TTC549 (cell line): ENCODE measurements at regions not wholly inside any gene's neighbourhood (a gene's known extent, or its start where the extent isn't known, plus 50 kb on each side); places are given as distances from the start of the nearest gene placed in this dataset.
"Not testable (repeated sequence)": the region's sequence is repeated elsewhere in the genome, so short reads cannot be mapped to it uniquely, and the experiment has no call there.

ENCODE experiments used
- FAIRE-seq: peaks from 2 replicates; lab custom pipeline; 2012; peaks lifted over from hg19 to GRCh38; lab: Jason Lieb, UNC

DNA sequence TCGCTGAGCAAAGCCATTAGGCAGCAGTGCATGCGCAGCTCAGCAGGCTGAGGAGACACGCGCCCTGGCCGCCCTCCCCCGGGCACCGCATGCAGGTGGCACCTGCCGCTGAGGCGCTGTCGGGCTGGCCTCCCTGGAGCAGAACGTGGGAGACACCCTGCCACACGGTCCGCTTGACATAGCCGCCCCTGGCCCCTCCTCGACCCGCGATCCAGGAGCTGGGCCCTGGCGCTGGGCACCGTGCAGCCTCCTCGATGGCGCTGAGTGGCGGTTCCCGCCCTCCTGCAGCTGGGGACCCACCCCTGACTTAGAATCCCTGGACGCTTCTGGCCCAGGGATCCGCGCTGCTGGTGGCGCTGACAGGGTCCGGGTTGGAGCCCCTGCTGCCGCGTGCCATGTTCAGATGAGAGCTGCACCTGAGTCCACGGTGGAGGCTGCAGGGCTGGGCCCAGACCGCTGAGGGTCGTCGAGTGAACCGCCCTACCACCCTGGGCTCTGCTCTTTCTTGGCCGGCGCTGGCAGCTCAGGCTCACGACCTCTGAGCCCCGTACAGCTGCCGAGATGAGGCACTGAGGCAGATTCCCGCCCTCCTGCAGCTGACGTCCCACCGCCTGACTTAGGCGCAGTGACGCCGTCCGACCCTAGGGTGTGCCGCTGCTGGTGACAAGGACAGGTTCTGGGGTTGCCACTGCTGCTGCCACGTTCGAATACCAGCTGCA is 116.8 kb downstream of the OR13A1 start:
- no peak for FAIRE-seq

GRCh38 chr10:45199205-45199740 is 116.1 kb downstream of the OR13A1 start:
- no peak for FAIRE-seq

GRCh38 chr10:45201271-45201670 is 114.1 kb downstream of the OR13A1 start:
- no peak for FAIRE-seq

GRCh38 chr10:45202242-45202641 is 113.2 kb downstream of the OR13A1 start:
- no peak for FAIRE-seq

DNA sequence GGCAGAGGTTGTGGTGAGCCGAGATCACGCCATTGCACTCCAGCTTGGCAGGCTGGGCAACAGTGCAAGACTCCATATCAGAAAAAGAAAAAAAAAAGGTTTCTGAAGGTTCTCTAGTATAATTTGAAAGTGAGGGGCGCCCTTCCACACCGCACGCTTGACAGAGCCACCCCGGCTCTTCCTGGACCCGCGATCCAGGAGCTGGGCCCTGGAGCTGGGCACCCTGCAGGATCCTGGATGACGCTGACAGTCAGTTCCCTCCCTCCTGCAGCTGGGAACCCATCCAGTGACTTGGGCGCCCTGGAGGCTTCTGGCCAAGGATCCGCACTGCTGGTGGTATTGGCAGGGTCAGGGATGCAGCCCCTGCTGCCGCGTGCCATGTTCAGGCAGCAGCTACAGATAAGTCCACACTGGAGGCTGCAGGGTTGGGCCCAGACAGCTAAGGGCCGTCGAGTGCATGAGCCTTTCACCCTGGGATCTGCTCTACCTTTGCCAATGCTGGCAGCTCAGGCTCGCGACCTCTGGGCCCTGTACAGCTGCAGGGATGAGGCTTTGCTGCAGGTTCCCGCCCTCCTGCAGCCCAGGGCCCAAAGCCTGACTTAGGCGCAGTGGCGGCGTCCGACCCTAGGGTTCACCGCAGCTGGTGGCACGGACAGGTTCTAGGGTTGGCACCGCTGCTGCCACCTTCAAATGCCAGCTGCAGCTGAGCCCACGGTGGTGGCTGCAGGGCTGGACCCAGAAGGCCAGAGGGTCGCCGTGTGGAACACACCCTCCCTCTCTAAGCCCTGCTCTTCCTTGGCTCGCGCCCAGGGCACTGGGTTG is 110.2 kb downstream of the OR13A1 start:
- FAIRE-seq, result no peak

GRCh38 chr10:45209888-45210287 is 105.5 kb downstream of the OR13A1 start:
- no peak for FAIRE-seq

DNA sequence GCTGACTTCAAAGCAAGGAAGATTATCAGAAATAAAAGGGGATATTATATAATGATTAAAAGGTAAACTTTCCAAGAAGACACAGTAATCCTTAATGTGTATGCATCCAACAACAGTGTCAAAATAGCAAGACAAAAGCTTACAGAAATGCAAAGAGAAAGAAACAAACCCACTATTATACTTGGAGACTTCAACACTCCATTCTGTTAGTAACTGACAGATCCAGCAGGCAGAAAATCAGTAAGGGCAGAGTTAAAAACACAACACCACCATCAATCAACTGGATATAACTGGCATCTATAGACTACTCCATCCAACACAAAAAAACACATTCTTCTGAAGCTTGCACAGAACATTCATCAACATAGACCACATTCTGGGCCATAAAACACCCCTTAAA is 103.8 kb downstream of the OR13A1 start:
- FAIRE-seq, result no peak

DNA sequence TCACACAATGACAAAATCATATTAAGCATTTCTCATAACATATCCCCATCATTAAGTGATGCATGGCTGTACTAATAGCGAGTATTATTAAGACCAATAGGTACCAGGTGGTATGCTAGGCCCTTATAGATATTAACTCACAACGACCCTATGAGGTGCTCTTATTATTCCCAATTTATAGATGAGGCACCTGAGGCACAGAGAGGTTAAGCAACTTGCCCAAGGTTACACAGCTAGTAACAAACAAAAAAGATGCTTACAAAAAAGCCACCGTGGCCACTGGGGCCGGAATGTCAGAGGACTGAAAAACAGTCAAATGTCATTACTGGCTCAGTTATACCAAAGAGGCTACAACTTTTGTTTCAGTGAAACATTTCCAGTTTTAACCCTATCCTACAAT is 96.0 kb downstream of the OR13A1 start:
- FAIRE-seq, result no peak

- no peak for FAIRE-seq
These were observed 94.5 kb downstream of the OR13A1 start for GRCh38 chr10:45220931-45221330.

DNA sequence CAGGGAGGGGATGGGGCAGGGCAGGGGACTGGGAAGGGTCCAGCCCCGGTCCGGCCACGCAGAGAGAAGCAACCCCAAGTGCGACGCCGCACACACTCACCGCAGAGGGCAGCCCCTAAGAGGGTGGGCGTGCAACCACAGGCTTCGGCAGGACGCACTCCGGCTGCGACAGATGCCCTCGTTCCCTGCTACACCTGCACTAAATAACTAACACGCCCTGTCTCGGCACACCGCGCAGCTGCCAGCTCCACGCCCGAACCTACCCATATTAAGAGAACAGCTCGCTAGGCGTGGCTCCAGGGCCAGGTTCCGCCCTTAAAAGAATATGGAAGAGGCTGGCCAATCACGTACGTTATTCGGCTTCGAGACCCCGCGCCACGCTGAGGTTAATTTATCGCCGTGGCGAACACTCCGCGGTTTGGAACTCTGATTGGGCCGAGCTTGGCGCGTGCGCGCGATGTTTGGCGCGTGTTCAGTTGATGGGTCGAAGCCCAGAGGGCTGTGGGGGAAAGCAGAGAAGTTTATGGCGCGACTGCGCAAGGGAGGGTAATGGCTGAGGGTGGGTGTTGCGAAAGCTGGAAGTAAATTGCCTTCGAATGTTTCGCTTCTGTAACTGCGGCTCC is 91.1 kb downstream of the OR13A1 start:
- no peak for FAIRE-seq

- FAIRE-seq, result no peak
These were observed 88.4 kb downstream of the OR13A1 start for GRCh38 chr10:45227042-45227441.

DNA sequence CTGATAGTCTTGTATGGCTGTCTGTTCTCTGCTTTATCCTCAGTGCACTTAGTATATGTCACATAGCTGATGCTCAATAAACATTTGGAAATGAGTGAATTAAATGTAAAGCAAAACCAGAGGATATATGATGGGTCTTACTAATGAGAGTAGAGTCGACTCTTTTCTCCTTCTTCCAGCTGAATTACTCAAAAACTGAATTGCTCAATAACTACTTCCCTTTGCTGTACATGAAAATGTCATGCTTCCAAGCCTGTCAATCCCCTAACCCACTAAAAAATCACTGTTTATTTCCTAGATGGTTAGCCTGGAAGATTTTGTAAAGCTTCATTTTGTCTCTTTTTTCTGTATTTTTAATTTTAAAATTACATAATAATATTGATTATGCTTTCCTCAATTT is 88.0 kb downstream of the OR13A1 start:
- FAIRE-seq, result no peak

- no peak for FAIRE-seq
These were observed 85.6 kb downstream of the OR13A1 start for GRCh38 chr10:45229823-45230222.

GRCh38 chr10:45235260-45235769 is 80.1 kb downstream of the OR13A1 start:
- FAIRE-seq, result peak; percentile 54

DNA sequence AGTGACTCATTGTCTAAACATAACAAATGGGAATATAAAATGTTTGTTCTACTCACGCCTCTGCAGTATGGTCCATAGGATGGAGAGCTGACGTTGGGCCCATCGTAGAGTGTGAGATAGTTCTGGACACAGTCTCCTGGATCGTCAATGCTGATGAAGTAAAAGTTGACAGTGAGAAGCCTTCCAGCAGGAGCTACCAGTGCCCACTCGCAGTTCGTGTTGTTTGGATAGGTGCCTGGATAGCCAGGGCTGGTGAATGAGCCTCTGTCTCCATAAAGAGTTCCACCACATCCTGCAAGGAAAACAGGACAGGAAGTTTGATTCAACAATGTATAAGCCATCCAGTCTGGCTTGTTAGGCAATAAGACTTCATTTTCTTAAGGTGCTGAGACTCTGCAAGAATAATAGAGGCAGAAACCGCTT is 79.6 kb downstream of the OR13A1 start:
- FAIRE-seq, result no peak

DNA sequence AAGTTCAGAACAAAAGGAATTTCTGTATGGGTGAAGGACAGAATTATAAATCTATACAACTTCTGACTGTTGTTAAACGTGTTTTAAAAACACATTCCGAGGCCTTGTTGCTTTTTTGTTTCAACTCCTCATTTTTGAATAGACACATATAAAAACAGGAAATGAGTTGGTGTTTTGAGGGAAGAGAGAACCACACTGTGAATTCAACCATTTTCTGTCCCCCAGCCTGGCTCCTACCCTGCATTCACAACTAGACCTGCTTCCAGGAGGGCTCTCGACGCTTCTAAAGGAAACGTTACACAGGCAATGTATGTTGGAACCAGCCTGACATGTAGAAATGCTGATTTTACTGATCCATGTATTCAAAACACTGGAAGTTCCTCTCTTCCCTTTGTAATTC is 76.5 kb downstream of the OR13A1 start:
- FAIRE-seq, result no peak

DNA sequence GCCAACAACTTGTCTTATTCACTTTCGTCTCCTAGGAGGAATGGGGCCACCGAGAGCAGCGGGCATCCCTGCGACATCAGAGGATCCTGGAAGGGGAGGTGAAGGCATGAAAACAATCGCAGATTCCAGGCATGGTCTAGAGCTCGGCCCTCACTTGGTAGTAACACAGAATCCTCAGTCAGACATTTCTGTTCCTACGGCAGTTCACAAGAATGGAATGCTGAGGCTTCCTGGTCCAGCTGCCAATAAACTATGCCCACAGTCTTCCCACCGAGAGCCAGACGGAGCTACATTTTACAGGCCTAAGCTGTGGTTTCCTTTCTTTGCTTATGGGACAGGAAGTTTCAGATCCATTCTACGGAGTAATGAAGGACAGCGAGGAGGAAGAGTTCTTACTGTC is 75.8 kb downstream of the OR13A1 start:
- no peak for FAIRE-seq

DNA sequence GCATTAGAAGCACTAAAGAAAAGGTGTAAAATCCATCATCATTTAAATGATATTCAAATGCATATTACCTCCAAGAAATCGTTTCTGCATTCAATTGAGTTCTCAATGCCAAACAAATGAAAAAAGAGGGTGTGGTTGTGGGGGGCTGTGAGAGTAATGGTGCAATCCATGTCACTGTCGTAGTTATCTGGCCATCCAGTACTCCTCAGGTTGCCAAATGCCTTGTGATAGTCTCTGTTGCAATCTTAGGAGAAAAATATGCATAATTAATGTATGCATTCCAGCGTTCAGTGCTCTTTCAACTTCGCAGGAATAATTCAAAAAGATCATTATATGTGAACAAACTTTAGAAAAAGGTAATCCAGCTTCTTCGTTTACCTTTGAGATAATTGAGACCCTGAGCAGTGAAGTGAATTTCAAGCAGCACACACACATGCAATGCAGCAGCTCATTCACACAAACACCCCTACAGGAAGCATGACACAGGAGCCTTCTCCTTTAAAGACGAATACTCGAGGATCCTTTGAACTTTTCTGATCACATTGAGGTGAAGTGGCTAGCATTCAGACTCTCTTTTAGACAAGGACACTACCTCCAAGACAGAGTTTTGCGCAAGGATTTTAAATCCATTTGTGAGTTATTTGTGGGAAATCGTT is 73.4 kb downstream of the OR13A1 start:
- FAIRE-seq, result no peak

- no peak for FAIRE-seq
These were observed 72.1 kb downstream of the OR13A1 start for GRCh38 chr10:45243261-45243660.

- no peak for FAIRE-seq
These were observed 68.9 kb downstream of the OR13A1 start for GRCh38 chr10:45246522-45246921.

GRCh38 chr10:45249978-45250693 is 65.3 kb downstream of the OR13A1 start:
- FAIRE-seq, result peak; percentile 89

- FAIRE-seq, result not testable (repeated sequence)
These were observed 64.7 kb downstream of the OR13A1 start for GRCh38 chr10:45250694-45251075.
